SK-N-SH (cell line): ENCODE measurements at regions not wholly inside any gene's neighbourhood (a gene's known extent, or its start where the extent isn't known, plus 50 kb on each side); places are given as distances from the start of the nearest gene placed in this dataset.

Source experiments
- CTCF ChIA-PET: fragments of 300-600, 350-600 bp; formaldehyde crosslinking; extraction: SDS; loops from one replicate; lab custom pipeline; 2021; lab: Yijun Ruan, JAX
- POLR2A ChIA-PET: fragments of 350-600 bp; sonication (Branson Sonifier 250); formaldehyde crosslinking; extraction: SDS; loops from one replicate; lab custom pipeline; 2020; ENCODE audit warnings: antibody characterized with exemption, inconsistent platforms; lab: Yijun Ruan, JAX
- DNase-seq: peaks from one replicate; pipeline ENCODE4 v3.0.0; 2012
- H2AFZ ChIP-seq: fragments of 200-600 bp; sonication (generic); 2 replicates; pipeline ENCODE4 v1.8.1; 2016; ENCODE audit warnings: antibody characterized with exemption, mild to moderate bottlenecking, low read depth
- H3F3A ChIP-seq: fragments of 200-600 bp; sonication (generic); replicated peaks from 2 replicates; pipeline ENCODE3; 2016; ENCODE audit warnings: antibody characterized with exemption, mild to moderate bottlenecking; ENCODE audit not compliant: insufficient read depth
- H3K27ac ChIP-seq, 2 experiments: fragments of 200-500 bp in 1 of 2; fragments of 200-600 bp in 1 of 2; sonication (Bioruptor generic) in 1 of 2; sonication (generic), shearing (Covaris generic) in 1 of 2; 2 replicates each; pipeline versions ENCODE4 v1.5.1 to v1.6.1; 2014 to 2016; ENCODE audit warnings: low read depth in 2 of 2, inconsistent platforms in 1 of 2, low read length in 1 of 2, mild to moderate bottlenecking in 1 of 2, mixed read lengths in 1 of 2
- H3K27me3 ChIP-seq: fragments of 200-600 bp; sonication (generic), shearing (Covaris generic); 2 replicates; pipeline ENCODE4 v1.6.1; 2016; ENCODE audit warnings: mixed run types; ENCODE audit not compliant: insufficient read depth
- H3K36me3 ChIP-seq, 2 experiments: fragments of 200-500 bp in 1 of 2; fragments of 200-600 bp in 1 of 2; sonication (Bioruptor generic) in 1 of 2; sonication (generic) in 1 of 2; replicated peaks in 1 of 2; 2 replicates each; pipeline versions ENCODE3 to v1.5.1; 2014 to 2016; ENCODE audit warnings: low read length in 1 of 2, mild to moderate bottlenecking in 1 of 2; ENCODE audit not compliant: insufficient read depth in 2 of 2, control insufficient read depth in 1 of 2
- H3K4me1 ChIP-seq, 2 experiments: fragments of 200-500 bp in 1 of 2; fragments of 200-600 bp in 1 of 2; sonication (Bioruptor generic) in 1 of 2; sonication (generic), shearing (Covaris generic) in 1 of 2; 2 replicates each; pipeline versions ENCODE4 v1.5.1 to v1.6.1; 2014 to 2016; ENCODE audit warnings: low read depth in 1 of 2, low read length in 1 of 2, mixed run types in 1 of 2; ENCODE audit not compliant: insufficient read depth in 2 of 2, control insufficient read depth in 1 of 2
- H3K4me2 ChIP-seq: fragments of 200-600 bp; sonication (generic), shearing (Covaris generic); 2 replicates; pipeline ENCODE4 v1.6.1; 2017; ENCODE audit warnings: mixed run types
- H3K4me3 ChIP-seq, 2 experiments: fragments of 200-500 bp in 1 of 2; fragments of 200-600 bp in 1 of 2; sonication (Bioruptor generic) in 1 of 2; sonication (generic), shearing (Covaris generic) in 1 of 2; 2 replicates each; pipeline versions ENCODE4 v1.5.1 to v1.8.1; 2014 to 2016; ENCODE audit warnings: low read depth in 2 of 2, inconsistent platforms in 1 of 2, low read length in 1 of 2, mild to moderate bottlenecking in 1 of 2, mixed read lengths in 1 of 2, moderate library complexity in 1 of 2
- H3K79me2 ChIP-seq: fragments of 200-600 bp; sonication (generic); 2 replicates; pipeline ENCODE4 v1.8.1; 2017; ENCODE audit warnings: mild to moderate bottlenecking; ENCODE audit not compliant: insufficient read depth
- H3K9ac ChIP-seq: fragments of 200-600 bp; sonication (generic); 2 replicates; pipeline ENCODE4 v1.6.1; 2017; ENCODE audit warnings: mixed run types
- H3K9me2 ChIP-seq: fragments of 200-600 bp; sonication (generic); 2 replicates; pipeline ENCODE4 v1.6.1; 2017; ENCODE audit warnings: mixed run types
- H3K9me3 ChIP-seq: fragments of 200-600 bp; sonication (generic); 2 replicates; pipeline ENCODE4 v1.6.1; 2017; ENCODE audit warnings: mixed run types, mild to moderate bottlenecking, moderate library complexity
- H4K20me1 ChIP-seq: fragments of 200-600 bp; sonication (generic); 2 replicates; pipeline ENCODE4 v1.6.1; 2017; ENCODE audit warnings: mild to moderate bottlenecking, mixed run types; ENCODE audit not compliant: insufficient read depth
- CHD2 ChIP-seq: fragments of 150-350 bp; IDR thresholded peaks from 2 replicates; pipeline ENCODE4 v1.6.1; 2018; ENCODE audit warnings: low read length; ENCODE audit not compliant: partially characterized antibody
- CTCF ChIP-seq: fragments of 200-600 bp; sonication (generic); IDR thresholded peaks from 2 replicates; pipeline ENCODE4 v1.6.1; 2017; ENCODE audit warnings: antibody characterized with exemption, mild to moderate bottlenecking, moderate library complexity
- ELF1 ChIP-seq: IDR thresholded peaks from 2 replicates; pipeline ENCODE4 v1.4.0; 2012
- EP300 ChIP-seq, 2 experiments: IDR thresholded peaks; 2 replicates each; pipeline versions ENCODE4 v1.4.0 to v1.6.1; 2012; ENCODE audit warnings: borderline replicate concordance in 1 of 2, low read depth in 1 of 2, low read length in 1 of 2
- EZH2phosphoT487 ChIP-seq: fragments of 200-600 bp; sonication (generic); IDR thresholded peaks from 2 replicates; pipeline ENCODE4 v1.6.1; 2017; ENCODE audit warnings: low read depth, mixed run types, mild to moderate bottlenecking, antibody characterized with exemption, moderate library complexity, borderline replicate concordance
- FOSL2 ChIP-seq: IDR thresholded peaks from 2 replicates; pipeline ENCODE4 v1.4.0; 2012; ENCODE audit warnings: low read depth, mild to moderate bottlenecking, moderate library complexity, borderline replicate concordance
- FOXJ3 ChIP-seq: sonication (generic); formaldehyde crosslinking; IDR thresholded peaks from 2 replicates; pipeline ENCODE4 v1.5.1; 2020; ENCODE audit warnings: mild to moderate bottlenecking, missing genetic modification reagents
- FOXM1 ChIP-seq: IDR thresholded peaks from 2 replicates; pipeline ENCODE4 v1.4.0; 2012; ENCODE audit warnings: low read depth, mild to moderate bottlenecking
- GABPA ChIP-seq: IDR thresholded peaks from 2 replicates; pipeline ENCODE4 v1.4.0; 2012; ENCODE audit warnings: low read depth, mild to moderate bottlenecking
- MAX ChIP-seq: IDR thresholded peaks from 2 replicates; pipeline ENCODE4 v1.4.0; 2012; ENCODE audit warnings: low read depth
- MEF2A ChIP-seq: IDR thresholded peaks from 2 replicates; pipeline ENCODE4 v1.4.0; 2012; ENCODE audit warnings: low read depth, borderline replicate concordance
- NFIC ChIP-seq: IDR thresholded peaks from 2 replicates; pipeline ENCODE4 v1.4.0; 2012; ENCODE audit warnings: borderline replicate concordance
- NRF1 ChIP-seq: IDR thresholded peaks from 2 replicates; pipeline ENCODE4 v1.6.1; 2012; ENCODE audit warnings: low read depth, mild to moderate bottlenecking, low read length
- POLR2AphosphoS5 ChIP-seq: IDR thresholded peaks from 2 replicates; pipeline ENCODE4 v1.6.1; 2012; ENCODE audit warnings: low read depth, low read length
- RCOR1 ChIP-seq: fragments of 150-350 bp; IDR thresholded peaks from 2 replicates; pipeline ENCODE4 v1.6.1; 2017; ENCODE audit warnings: antibody characterized with exemption, low read length
- RXRA ChIP-seq: IDR thresholded peaks from 2 replicates; pipeline ENCODE4 v1.4.0; 2012; ENCODE audit warnings: low read depth, mild to moderate bottlenecking, borderline replicate concordance
- SIN3A ChIP-seq: IDR thresholded peaks from 2 replicates; pipeline ENCODE4 v1.6.1; 2012; ENCODE audit warnings: low read depth, mild to moderate bottlenecking, low read length, moderate library complexity, borderline replicate concordance
- SMC3 ChIP-seq: IDR thresholded peaks from 2 replicates; pipeline ENCODE4 v1.6.1; 2012; ENCODE audit warnings: low read depth, low read length, improper control_type of control experiment
- TCF12 ChIP-seq: IDR thresholded peaks from 2 replicates; pipeline ENCODE4 v1.4.0; 2012
- TEAD4 ChIP-seq: IDR thresholded peaks from 2 replicates; pipeline ENCODE4 v1.4.0; 2012; ENCODE audit warnings: mild to moderate bottlenecking, borderline replicate concordance; ENCODE audit not compliant: insufficient read depth
- WGBS: methylation state at CpG from one replicate; pipeline ENCODE4 v1.1.6; 2017; ENCODE audit warnings: low lambda C conversion rate; 5-methylcytosine and 5-hydroxymethylcytosine counted together
- TF ChIP-seq, protein P1 (sequence below): IDR thresholded peaks from 2 replicates; pipeline ENCODE4; 2012
- TF ChIP-seq, protein P2 (sequence below): fragments of 150-350 bp; IDR thresholded peaks from 2 replicates; pipeline ENCODE4 v1.6.1; 2017; ENCODE audit warnings: antibody characterized with exemption, low read length, low read depth, borderline replicate concordance

DNA sequence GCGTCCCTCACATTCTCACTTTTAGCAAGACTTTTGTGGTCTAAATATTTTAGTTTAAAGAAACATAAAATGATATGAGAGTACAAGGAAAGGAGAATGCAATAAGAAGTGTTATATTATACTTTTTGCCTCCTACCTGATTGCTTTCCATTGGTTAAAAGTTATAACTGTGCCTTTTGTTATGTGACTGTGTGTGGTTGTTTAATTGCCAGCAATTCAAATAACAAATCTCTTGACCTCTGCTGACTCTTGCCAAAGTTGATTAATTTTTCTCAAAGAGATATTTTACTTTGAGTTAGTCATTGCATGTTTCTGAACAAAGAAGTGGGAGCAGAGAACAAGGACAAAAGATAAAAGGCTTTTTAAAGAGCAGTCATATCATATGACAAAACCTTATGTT, 599.5 kb downstream of the SUCLG1 start:
- POLR2A ChIA-PET: no interaction called here
- H3K27ac ChIP-seq: no peak overlapping the region

DNA sequence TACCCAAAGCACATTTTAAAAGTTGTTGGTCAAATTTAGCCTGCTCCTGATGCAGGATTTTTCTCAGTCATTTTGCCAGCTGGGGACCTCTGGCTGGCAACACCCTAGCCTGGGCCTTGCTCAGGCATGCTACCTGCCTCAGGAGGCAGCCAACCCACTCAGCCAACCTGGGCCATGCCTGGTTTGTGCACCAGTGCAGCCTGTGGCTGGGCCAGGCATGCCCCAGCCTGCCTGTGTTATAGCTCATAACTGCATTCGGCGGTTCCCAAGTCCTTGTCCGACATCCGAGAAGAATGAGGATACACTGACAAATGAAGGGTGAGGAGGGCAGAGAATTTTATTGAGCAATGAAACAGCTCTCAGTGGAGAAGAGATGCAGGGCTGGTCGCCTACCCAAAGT, 608.0 kb downstream of the SUCLG1 start:
- Histone ChIP-seq H4K20me1 (no peaks in the 10 kb centered on the region), H3K36me3 (no peaks in the 10 kb centered on the region), H2AFZ (no peak overlapping the region), H3K9me2 (no peaks in the 10 kb centered on the region), H3K9me3 (no peaks in the 10 kb centered on the region), H3F3A (no peaks in the 10 kb centered on the region), H3K4me1 (no peaks in the 10 kb centered on the region), H3K4me3 (no peak overlapping the region), H3K79me2 (no peaks in the 10 kb centered on the region), H3K4me2 (no peak overlapping the region), H3K27ac (no peak overlapping the region), H3K27me3 (no peaks in the 10 kb centered on the region), H3K9ac (no peak overlapping the region)
- 17% methylated on average over 5 of the region's 5 CpGs for WGBS
- no peak for DNase-seq
- CTCF ChIA-PET: no interaction called here
- POLR2A ChIA-PET: no interaction called here
- no peak for TF ChIP-seq EZH2phosphoT487
- TF ChIP-seq MEF2A: no peak
- TF ChIP-seq FOSL2: no peak
- no peak for TF ChIP-seq TCF12
- no peak for TF ChIP-seq FOXM1
- TF ChIP-seq, protein P1, sequence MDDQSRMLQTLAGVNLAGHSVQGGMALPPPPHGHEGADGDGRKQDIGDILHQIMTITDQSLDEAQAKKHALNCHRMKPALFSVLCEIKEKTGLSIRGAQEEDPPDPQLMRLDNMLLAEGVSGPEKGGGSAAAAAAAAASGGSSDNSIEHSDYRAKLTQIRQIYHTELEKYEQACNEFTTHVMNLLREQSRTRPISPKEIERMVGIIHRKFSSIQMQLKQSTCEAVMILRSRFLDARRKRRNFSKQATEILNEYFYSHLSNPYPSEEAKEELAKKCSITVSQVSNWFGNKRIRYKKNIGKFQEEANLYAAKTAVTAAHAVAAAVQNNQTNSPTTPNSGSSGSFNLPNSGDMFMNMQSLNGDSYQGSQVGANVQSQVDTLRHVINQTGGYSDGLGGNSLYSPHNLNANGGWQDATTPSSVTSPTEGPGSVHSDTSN: no peak
- TF ChIP-seq TEAD4: no peak
- no peak for TF ChIP-seq FOXJ3 (CRISPR knock-in tag)
- no peak for TF ChIP-seq ELF1
- no peak for TF ChIP-seq EP300 (IDR thresholded peaks at IDR 0.05; ENCODE audit: borderline replicate concordance in 1 of 2, low read depth in 1 of 2, low read length in 1 of 2)
- TF ChIP-seq RXRA: no peak
- TF ChIP-seq SMC3: no peak
- TF ChIP-seq MAX: no peak
- no peak for TF ChIP-seq GABPA
- no peak for TF ChIP-seq RCOR1

More for the DNA sequence above, 599.5 kb downstream of the SUCLG1 start:
- H3K4me3 ChIP-seq: no peak overlapping the region
- no peaks in the 10 kb centered on the region for H3K79me2 ChIP-seq
- no peaks in the 10 kb centered on the region for H3F3A ChIP-seq
- no peaks in the 10 kb centered on the region for H3K4me1 ChIP-seq
- no peak overlapping the region for H3K4me2 ChIP-seq
- no peaks in the 10 kb centered on the region for H3K36me3 ChIP-seq
- no peaks in the 10 kb centered on the region for H3K27me3 ChIP-seq
- no peaks in the 10 kb centered on the region for H3K9me2 ChIP-seq
- CTCF ChIA-PET: interaction anchor here (0.6 kb wide), 1 partner anchor 30 kb away, joined by 3 read pairs; no protein-coding TSS in a partner anchor
- no peak for DNase-seq
- no peak overlapping the region for H3K9ac ChIP-seq
- no peaks in the 10 kb centered on the region for H3K9me3 ChIP-seq
- H4K20me1 ChIP-seq: no peaks in the 10 kb centered on the region
- WGBS: 35% methylated on average over 1 of the region's 1 CpG
- TF ChIP-seq FOSL2: no peak
- TF ChIP-seq, protein P1: no peak
- no peak for TF ChIP-seq ELF1
- no peak for TF ChIP-seq CTCF
- no peak for TF ChIP-seq RXRA
- TF ChIP-seq EZH2phosphoT487: no peak
- TF ChIP-seq POLR2AphosphoS5: no peak
- no peak for TF ChIP-seq NRF1
- TF ChIP-seq CHD2: no peak
- no peak for TF ChIP-seq SIN3A
- TF ChIP-seq, protein P2, sequence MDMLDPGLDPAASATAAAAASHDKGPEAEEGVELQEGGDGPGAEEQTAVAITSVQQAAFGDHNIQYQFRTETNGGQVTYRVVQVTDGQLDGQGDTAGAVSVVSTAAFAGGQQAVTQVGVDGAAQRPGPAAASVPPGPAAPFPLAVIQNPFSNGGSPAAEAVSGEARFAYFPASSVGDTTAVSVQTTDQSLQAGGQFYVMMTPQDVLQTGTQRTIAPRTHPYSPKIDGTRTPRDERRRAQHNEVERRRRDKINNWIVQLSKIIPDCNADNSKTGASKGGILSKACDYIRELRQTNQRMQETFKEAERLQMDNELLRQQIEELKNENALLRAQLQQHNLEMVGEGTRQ: no peak
- no peak for TF ChIP-seq NFIC
- no peak overlapping the region for H2AFZ ChIP-seq
